ENCODE measurements at regions not wholly inside any gene's neighbourhood (a gene's known extent, or its start where the extent isn't known, plus 50 kb on each side); places are given as distances from the start of the nearest gene placed in this dataset.

- H3K9me3 Mint-ChIP-seq: peaks cover 12% of the 10 kb centered on the region
- H3K4me1 Mint-ChIP-seq: peaks cover 11% of the 10 kb centered on the region
- Histone ChIP-seq H3K4me3 (no peak overlapping the region), H3K79me2 (ENCODE audit: low read depth) (no peaks in the 10 kb centered on the region), H3F3A (ENCODE audit: low read depth) (no peaks in the 10 kb centered on the region), H3K27me3 (no peaks in the 10 kb centered on the region), H3K4me2 (no peak overlapping the region), H4K20me1 (ENCODE audit: low read depth) (no peaks in the 10 kb centered on the region), H3K9me3 (ENCODE audit: low read depth) (peaks cover 4% of the 10 kb centered on the region), H3K27ac (no peak overlapping the region), H3K9ac (no peak overlapping the region), H2AFZ (replicated peaks) (peak overlapping the region; percentile 84), H3K4me1 (peaks cover 3% of the 10 kb centered on the region), H3K36me3 (no peaks in the 10 kb centered on the region)
- no peak overlapping the region for H3K4me3 Mint-ChIP-seq
- TF ChIP-seq EZH2phosphoT487 (IDR thresholded peaks at IDR 0.05) (no peak), EZH2 (IDR thresholded peaks at IDR 0.05) (no peak), CTCF (IDR thresholded peaks at IDR 0.05) (no peak)
- H3K27me3 Mint-ChIP-seq (ENCODE audit: insufficient read depth, low read depth): no peaks in the 10 kb centered on the region
- peaks cover 1% of the 10 kb centered on the region for H3K36me3 Mint-ChIP-seq
- DNase-seq (ENCODE audit: low spot score): no peak
- peak overlapping the region; percentile 8 for H3K27ac Mint-ChIP-seq
These were observed 147.5 kb downstream of the PTPRU start for GRCh38 chr1:29383746-29384371.

GRCh38 chr1:29382851-29383745, 146.8 kb downstream of the PTPRU start:
- H3F3A ChIP-seq (ENCODE audit: low read depth): no peaks in the 10 kb centered on the region
- H3K27ac Mint-ChIP-seq: no peak overlapping the region
- H3K36me3 Mint-ChIP-seq: peaks cover 1% of the 10 kb centered on the region

GRCh38 chr1:29381426-29381825, 145.1 kb downstream of the PTPRU start:
- TF ChIP-seq EZH2phosphoT487 (IDR thresholded peaks at IDR 0.05): no peak
- no peak for TF ChIP-seq CTCF (IDR thresholded peaks at IDR 0.05)
- TF ChIP-seq EZH2 (IDR thresholded peaks at IDR 0.05): no peak
- no peak overlapping the region for H3K4me3 Mint-ChIP-seq
- H3K9me3 Mint-ChIP-seq: peaks cover 29% of the 10 kb centered on the region
- peaks cover 16% of the 10 kb centered on the region for H3K9me3 ChIP-seq (ENCODE audit: low read depth)
- H3K79me2 ChIP-seq (ENCODE audit: low read depth): no peaks in the 10 kb centered on the region
- no peak overlapping the region for H3K4me3 ChIP-seq
- peaks cover 11% of the 10 kb centered on the region for H3K4me1 Mint-ChIP-seq
- H3K27ac Mint-ChIP-seq: no peak overlapping the region
- peaks cover 3% of the 10 kb centered on the region for H3K4me1 ChIP-seq
- H3K27ac ChIP-seq: no peak overlapping the region
- no peak overlapping the region for H3K9ac ChIP-seq
- DNase-seq (ENCODE audit: low spot score): no peak
- H4K20me1 ChIP-seq (ENCODE audit: low read depth): no peaks in the 10 kb centered on the region
- H3K27me3 ChIP-seq: no peaks in the 10 kb centered on the region
- H3K27me3 Mint-ChIP-seq (ENCODE audit: insufficient read depth, low read depth): peaks cover 6% of the 10 kb centered on the region
- H3K36me3 Mint-ChIP-seq: peaks cover 1% of the 10 kb centered on the region
- no peaks in the 10 kb centered on the region for H3K36me3 ChIP-seq
- no peak overlapping the region for H3K4me2 ChIP-seq
- no peaks in the 10 kb centered on the region for H3F3A ChIP-seq (ENCODE audit: low read depth)
- H2AFZ ChIP-seq (replicated peaks): no peak overlapping the region

More at GRCh38 chr1:29382851-29383745, 146.8 kb downstream of the PTPRU start:
- no peak overlapping the region for H3K9ac ChIP-seq
- H2AFZ ChIP-seq (replicated peaks): peak overlapping the region; percentile 84
- Mint-ChIP-seq H3K9me3 (peaks cover 19% of the 10 kb centered on the region), H3K27me3 (ENCODE audit: insufficient read depth, low read depth) (no peaks in the 10 kb centered on the region), H3K4me3 (no peak overlapping the region), H3K4me1 (peaks cover 11% of the 10 kb centered on the region)
- no peak overlapping the region for H3K4me3 ChIP-seq
- H3K27ac ChIP-seq: no peak overlapping the region
- H4K20me1 ChIP-seq (ENCODE audit: low read depth): no peaks in the 10 kb centered on the region
- no peak for DNase-seq (ENCODE audit: low spot score)
- H3K27me3 ChIP-seq: no peaks in the 10 kb centered on the region
- TF ChIP-seq EZH2phosphoT487 (IDR thresholded peaks at IDR 0.05): no peak
- no peak for TF ChIP-seq EZH2 (IDR thresholded peaks at IDR 0.05)
- TF ChIP-seq CTCF (IDR thresholded peaks at IDR 0.05): no peak
- no peaks in the 10 kb centered on the region for H3K79me2 ChIP-seq (ENCODE audit: low read depth)
- H3K36me3 ChIP-seq: no peaks in the 10 kb centered on the region
- H3K4me2 ChIP-seq: no peak overlapping the region
- H3K9me3 ChIP-seq (ENCODE audit: low read depth): peaks cover 12% of the 10 kb centered on the region
- peaks cover 3% of the 10 kb centered on the region for H3K4me1 ChIP-seq

Data from neural progenitor cell (in vitro differentiated cells).